ENCODE measurements at regions not wholly inside any gene's neighbourhood (a gene's known extent, or its start where the extent isn't known, plus 50 kb on each side); places are given as distances from the start of the nearest gene placed in this dataset.

- DNase-seq (ENCODE audit: low spot score) = no peak
- TF ChIP-seq CTCF (IDR thresholded peaks at IDR 0.05; ENCODE audit: extremely low read depth, missing control alignments) = no peak
These were observed 352.4 kb downstream of the SH2D4B start for GRCh38 chr10:80890146-80890545.

- DNase-seq (ENCODE audit: low spot score) = no peak
- no peak for TF ChIP-seq CTCF (IDR thresholded peaks at IDR 0.05; ENCODE audit: extremely low read depth, missing control alignments)
These were observed 355.6 kb downstream of the SH2D4B start for GRCh38 chr10:80893256-80893655.

- no peak for TF ChIP-seq CTCF (IDR thresholded peaks at IDR 0.05; ENCODE audit: extremely low read depth, missing control alignments)
- DNase-seq (ENCODE audit: low spot score) = no peak
These were observed 356.6 kb downstream of the SH2D4B start for GRCh38 chr10:80894311-80894791.

- no peak for TF ChIP-seq CTCF (IDR thresholded peaks at IDR 0.05; ENCODE audit: extremely low read depth, missing control alignments)
- DNase-seq (ENCODE audit: low spot score) = no peak
These were observed 357.2 kb downstream of the SH2D4B start for GRCh38 chr10:80894797-80895467.

- TF ChIP-seq CTCF (IDR thresholded peaks at IDR 0.05; ENCODE audit: extremely low read depth, missing control alignments) = no peak
- no peak for DNase-seq (ENCODE audit: low spot score)
These were observed 358.4 kb downstream of the SH2D4B start for GRCh38 chr10:80896076-80896475.

- no peak for TF ChIP-seq CTCF (IDR thresholded peaks at IDR 0.05; ENCODE audit: extremely low read depth, missing control alignments)
- no peak for DNase-seq (ENCODE audit: low spot score)
These were observed 359.3 kb downstream of the SH2D4B start for GRCh38 chr10:80896959-80897358.

- no peak for DNase-seq (ENCODE audit: low spot score)
- TF ChIP-seq CTCF (IDR thresholded peaks at IDR 0.05; ENCODE audit: extremely low read depth, missing control alignments) = no peak
These were observed 363.0 kb downstream of the SH2D4B start for GRCh38 chr10:80900661-80901060.

Measured in GM20000 (cell line).